ENCODE measurements at regions not wholly inside any gene's neighbourhood (a gene's known extent, or its start where the extent isn't known, plus 50 kb on each side); places are given as distances from the start of the nearest gene placed in this dataset.

DNA sequence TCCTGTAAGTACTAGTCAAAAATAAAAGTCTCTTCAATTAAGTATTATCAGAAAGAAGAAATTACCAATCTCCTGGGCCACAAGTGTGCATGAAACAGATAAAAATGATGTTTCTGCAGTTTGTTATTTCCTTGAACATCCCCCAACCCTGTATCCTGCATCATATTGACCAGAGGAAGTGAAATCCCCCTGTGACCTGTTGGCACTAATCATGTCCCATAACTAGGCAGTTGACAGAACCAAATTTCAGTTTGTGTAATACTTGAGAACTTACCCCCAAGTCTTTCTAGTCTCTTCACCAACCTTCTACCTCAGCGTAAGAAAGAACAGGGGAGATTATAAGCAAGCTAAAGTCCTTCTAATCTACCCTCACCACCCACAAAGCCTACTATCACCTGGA is 368.2 kb upstream of the PDE4D start:
- no peak for DNase-seq (ENCODE audit: low read depth, low spot score)

GRCh38 chr5:60260658-60261057 is 367.1 kb upstream of the PDE4D start:
- DNase-seq (ENCODE audit: low read depth, low spot score) = no peak

- no peak for DNase-seq (ENCODE audit: low read depth, low spot score)
Measured at GRCh38 chr5:60259730-60260129, 366.2 kb upstream of the PDE4D start.

- DNase-seq (ENCODE audit: low read depth, low spot score) = no peak
Measured at GRCh38 chr5:60257596-60258271, 364.2 kb upstream of the PDE4D start.

DNA sequence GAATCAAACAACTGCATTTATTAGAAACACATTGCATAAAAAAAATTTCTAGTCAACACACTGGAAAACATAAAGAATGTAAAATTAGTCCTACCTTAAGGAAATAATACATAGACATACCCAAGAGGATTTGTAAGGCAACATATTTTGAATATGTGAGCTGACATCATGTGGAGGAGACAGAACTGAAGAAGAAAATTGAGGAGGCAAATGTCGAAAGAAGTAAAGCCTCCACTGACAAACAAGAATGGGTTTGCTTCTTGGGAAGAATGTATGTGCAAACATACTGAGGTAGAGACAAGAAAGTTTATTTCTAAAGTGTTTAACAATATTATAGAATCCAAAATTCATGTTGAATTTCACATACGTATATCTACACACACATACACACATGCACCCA is 363.0 kb upstream of the PDE4D start:
- DNase-seq (ENCODE audit: low read depth, low spot score) = no peak

DNA sequence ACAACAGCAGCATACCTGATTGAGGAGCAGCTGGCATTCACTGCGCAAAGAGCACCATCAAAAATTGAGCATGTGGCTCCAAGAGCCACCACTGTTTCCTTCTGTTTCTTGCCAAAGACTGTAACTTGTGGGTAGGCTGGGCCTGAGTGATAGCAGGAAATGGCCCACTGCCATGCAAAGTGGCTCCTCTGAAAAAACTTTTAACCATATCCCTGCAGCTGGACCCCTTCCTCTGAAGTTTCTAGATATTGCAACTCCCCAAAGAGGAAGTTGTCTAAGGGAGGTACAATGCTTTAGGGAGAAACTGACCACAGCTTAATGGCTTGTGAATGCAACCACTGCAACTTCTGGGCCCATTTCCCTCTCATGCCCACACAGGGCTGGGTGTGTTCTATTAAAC is 355.4 kb upstream of the PDE4D start:
- no peak for DNase-seq (ENCODE audit: low read depth, low spot score)

DNA sequence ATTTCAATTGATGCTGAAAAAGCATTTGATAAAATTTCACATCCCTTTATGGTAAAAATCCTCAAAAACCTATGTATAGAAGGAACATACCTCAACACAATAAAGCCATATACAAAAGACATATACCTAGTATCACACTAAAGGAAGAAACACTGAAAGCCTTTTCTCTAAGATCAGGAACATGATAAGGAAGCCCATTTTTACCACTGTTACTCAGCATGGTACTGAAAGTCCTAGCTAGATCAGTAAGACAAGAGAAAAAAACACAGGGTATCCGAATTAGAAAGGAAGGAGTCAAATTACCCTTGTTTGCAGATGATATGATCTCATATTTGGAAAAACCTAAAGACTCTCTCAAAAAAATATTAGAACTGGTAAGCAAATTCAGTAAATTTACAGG is 350.2 kb upstream of the PDE4D start:
- DNase-seq (ENCODE audit: low read depth, low spot score) = no peak

DNA sequence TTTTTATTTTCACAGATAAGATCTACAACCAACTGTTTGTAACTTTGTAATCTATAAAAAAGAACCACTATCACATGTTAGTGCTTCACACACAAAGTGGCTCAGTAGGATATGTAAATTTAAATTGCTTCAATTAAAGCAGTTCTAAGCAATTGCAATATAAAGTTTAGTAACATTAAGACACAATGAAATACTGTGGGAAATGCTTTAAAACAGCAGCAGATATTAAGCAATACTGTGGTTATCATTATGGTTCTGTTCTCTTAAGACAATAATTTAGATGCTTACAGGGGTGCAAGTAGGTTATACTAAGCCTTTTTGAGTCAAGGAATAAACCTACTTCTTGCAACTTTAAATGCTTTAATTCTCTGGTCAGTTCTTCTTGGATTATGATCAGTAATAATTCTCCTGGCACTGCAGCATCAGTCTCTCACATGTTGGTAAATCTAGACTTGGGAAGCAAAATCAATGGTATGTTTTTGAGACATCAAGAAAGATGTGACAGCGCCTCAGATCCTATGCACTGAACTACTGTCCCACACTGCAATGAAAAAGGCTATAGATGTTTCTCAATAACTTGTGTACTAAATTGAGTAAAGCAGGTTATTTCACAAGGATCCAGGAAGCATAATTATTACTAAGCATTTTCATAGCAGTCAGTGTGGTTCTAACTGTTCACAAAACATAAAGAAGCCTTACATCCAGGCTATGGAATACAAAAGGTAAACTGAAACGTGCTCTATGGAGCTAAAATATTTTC is 338.7 kb upstream of the PDE4D start:
- DNase-seq (ENCODE audit: low read depth, low spot score) = no peak

DNA sequence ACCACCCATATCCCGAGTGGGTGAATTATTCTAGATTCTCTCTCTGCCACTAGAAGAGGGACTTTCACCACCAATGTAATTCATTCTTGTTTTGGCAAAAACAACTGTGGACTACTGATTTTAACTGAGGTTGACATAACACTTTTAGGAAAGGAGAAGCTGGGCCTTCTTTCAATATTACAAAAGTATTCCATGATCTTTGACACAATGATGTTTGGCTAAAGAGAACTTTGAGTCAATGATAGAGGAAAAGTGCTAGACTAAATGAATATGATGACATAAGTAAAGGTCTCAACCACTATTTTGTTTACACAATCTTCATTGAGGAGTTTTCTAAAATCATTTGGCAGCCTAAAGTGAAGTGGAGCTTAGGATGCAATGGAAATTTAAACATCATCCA is 336.9 kb upstream of the PDE4D start:
- no peak for DNase-seq (ENCODE audit: low read depth, low spot score)

DNA sequence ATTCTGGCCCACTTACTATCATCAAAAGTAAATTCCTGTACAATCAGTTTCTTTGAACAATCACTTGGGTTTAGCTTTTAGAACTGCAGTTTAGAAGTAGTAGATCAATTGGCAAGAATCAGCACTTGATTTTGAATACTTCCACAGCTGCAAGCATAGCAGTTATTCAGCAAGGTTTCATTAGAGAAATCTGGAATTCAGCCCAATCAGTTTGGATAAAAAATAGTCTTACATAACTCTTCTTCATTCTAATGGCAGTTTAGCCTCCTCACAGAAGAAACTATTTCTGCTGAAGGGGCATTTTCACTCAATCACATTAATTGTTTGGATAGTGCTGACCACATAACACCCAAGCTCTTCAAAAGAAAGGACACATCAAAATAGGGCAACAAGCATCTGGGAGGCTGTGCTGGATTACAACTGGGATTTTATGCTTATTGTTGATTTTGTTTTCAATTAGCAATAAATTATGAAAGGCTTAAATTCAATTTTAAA is 336.2 kb upstream of the PDE4D start:
- DNase-seq (ENCODE audit: low read depth, low spot score) = no peak

DNA sequence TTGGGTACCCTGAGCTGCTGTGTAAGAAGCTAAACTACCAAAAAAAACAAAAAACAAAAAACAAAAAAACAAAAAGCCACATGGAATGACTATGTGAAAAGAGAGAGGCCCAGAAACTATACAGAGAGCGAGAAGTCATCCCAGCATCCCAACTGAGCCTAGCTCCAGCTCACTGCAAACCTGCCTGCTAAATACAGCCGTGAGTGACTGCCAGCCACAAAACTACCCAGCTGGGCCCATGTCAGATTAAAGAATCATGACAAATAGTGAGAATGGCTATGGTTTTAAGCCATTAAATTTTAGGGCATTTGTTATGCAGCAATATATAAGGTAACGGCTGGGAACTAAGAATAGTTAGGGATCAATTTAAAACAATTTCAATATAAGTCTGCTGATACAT is 335.1 kb upstream of the PDE4D start:
- no peak for DNase-seq (ENCODE audit: low read depth, low spot score)

- DNase-seq (ENCODE audit: low read depth, low spot score) = no peak
Measured at GRCh38 chr5:60226128-60226527, 332.6 kb upstream of the PDE4D start.

DNA sequence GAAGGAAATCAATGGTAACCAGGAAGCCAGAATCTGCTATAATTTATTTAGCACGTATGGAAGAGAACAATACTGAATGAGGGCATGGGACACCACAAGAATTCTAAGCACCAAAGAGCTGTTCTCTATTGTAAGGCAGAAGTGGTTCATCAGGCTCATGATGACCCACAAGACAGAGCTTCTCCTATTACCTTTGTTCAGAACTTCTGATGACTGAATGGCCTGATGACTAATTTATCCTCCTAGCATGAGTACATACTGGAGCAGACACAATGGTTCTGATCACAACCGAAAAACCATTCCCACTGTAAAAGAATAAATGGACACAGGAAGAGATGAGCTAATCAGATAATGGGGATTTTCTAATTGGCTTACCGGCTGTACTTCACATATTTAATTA is 329.8 kb upstream of the PDE4D start:
- peak; percentile 10 for DNase-seq (ENCODE audit: low read depth, low spot score)

DNA sequence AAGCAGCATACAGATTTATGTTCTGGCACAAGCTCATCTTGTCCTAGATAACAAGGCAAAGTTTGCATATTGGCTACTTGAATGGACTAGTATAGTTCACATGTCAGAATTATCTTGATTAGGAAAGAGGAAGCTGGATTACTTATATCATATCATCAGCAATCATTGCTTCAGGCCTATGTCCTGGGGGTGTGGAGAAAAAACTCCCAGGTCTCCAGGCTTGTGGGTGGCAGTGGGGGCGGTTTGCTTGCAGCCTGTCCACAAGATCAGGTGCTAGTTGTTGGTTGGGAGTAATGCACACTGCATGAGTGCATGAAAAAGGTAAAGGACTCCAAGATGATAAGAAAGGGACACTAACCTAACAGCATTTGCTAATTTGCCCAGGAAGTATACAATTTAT is 326.4 kb upstream of the PDE4D start:
- no peak for DNase-seq (ENCODE audit: low read depth, low spot score)

DNA sequence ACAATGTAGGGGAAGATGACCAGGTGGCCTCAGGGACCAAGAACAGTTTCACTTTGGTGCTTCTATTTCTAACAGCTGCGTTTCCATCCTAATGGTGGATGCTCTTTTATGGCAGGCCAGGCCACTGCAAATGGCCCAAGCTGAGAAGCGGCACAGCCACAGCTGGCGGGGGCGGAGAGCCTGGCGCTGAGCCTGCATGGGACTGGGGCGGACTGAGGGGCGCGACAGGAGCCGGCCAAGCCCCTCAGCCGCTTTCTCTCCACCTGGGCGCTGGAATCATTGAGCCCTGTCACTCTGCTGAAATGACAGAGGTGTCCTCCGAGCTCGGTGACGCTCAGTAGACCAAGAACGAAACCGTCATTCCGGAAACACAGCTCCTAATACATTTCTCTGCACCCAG is 317.3 kb upstream of the PDE4D start:
- DNase-seq (ENCODE audit: low read depth, low spot score) = no peak

GRCh38 chr5:60209146-60209840 is 315.8 kb upstream of the PDE4D start:
- no peak for DNase-seq (ENCODE audit: low read depth, low spot score)

DNA sequence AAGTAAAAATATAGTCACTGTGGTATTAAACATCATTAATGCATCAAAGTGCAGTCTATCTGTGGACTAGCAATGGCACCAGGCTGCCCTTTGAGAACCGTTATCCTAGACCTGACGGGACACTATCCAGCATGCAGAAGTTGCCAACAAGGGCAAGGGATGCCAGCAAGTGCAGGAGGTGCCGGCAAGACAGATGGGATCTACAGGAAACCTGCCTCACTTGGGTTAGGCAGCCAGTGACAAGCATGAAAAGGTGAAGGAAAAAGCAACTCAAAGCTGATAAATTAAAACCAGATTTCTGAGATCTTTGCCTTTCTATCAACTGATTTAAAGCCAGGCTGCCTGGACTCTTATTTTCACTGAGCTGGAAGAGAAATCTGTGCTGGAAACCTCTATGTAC is 315.2 kb upstream of the PDE4D start:
- no peak for DNase-seq (ENCODE audit: low read depth, low spot score)

DNA sequence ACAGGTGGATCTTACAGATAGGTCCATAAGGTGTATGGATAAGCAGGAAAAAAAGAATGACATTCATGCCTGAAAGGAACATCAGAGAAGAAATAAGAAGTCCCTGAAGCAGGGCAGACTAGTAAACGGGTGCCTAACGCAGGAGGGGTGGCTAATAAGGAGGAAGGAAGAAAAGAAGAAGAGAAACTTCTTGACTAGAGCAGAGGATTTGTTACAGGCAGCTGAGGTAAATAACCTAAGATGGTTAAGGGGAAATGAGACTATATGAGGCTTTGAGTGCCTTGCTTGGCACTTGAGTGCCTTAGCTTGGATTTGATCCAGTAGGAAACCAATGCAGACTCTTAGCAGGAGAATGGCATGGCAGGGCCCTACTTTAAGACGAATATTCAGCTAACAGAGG is 313.5 kb upstream of the PDE4D start:
- no peak for DNase-seq (ENCODE audit: low read depth, low spot score)

- no peak for DNase-seq (ENCODE audit: low read depth, low spot score)
Measured at GRCh38 chr5:60206234-60206633, 312.7 kb upstream of the PDE4D start.

GRCh38 chr5:60205071-60205470 is 311.5 kb upstream of the PDE4D start:
- no peak for DNase-seq (ENCODE audit: low read depth, low spot score)

- peak; percentile 84 for DNase-seq (ENCODE audit: low read depth, low spot score)
Measured at GRCh38 chr5:60196385-60197113, 303.0 kb upstream of the PDE4D start.

DNA sequence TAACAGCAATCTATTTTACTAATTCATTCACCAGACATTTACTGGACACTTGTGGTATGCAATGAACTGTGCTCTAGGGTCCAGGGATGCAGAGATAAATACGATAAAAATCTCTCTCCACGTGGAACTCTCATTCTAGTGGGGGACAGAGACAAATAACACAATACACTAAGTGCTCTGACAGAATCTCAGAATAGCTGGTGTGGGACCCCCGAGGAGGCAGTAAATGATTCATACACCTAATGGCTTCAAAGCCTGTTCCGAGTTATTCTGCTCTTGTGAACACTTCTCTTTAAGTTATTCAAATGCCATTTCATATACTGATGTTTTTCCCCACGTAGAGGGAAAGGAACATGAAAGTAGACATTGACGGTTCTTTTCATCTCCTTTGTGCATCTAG is 302.0 kb upstream of the PDE4D start:
- no peak for DNase-seq (ENCODE audit: low read depth, low spot score)
